ENCODE measurements at regions not wholly inside any gene's neighbourhood (a gene's known extent, or its start where the extent isn't known, plus 50 kb on each side); places are given as distances from the start of the nearest gene placed in this dataset.

GRCh38 chr5:106006242-106006641, 1664.5 kb downstream of the EFNA5 start:
- TF ChIP-seq, protein P1, sequence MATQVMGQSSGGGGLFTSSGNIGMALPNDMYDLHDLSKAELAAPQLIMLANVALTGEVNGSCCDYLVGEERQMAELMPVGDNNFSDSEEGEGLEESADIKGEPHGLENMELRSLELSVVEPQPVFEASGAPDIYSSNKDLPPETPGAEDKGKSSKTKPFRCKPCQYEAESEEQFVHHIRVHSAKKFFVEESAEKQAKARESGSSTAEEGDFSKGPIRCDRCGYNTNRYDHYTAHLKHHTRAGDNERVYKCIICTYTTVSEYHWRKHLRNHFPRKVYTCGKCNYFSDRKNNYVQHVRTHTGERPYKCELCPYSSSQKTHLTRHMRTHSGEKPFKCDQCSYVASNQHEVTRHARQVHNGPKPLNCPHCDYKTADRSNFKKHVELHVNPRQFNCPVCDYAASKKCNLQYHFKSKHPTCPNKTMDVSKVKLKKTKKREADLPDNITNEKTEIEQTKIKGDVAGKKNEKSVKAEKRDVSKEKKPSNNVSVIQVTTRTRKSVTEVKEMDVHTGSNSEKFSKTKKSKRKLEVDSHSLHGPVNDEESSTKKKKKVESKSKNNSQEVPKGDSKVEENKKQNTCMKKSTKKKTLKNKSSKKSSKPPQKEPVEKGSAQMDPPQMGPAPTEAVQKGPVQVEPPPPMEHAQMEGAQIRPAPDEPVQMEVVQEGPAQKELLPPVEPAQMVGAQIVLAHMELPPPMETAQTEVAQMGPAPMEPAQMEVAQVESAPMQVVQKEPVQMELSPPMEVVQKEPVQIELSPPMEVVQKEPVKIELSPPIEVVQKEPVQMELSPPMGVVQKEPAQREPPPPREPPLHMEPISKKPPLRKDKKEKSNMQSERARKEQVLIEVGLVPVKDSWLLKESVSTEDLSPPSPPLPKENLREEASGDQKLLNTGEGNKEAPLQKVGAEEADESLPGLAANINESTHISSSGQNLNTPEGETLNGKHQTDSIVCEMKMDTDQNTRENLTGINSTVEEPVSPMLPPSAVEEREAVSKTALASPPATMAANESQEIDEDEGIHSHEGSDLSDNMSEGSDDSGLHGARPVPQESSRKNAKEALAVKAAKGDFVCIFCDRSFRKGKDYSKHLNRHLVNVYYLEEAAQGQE (IDR thresholded peaks at IDR 0.05; ENCODE audit: insufficient read depth in 1 of 2, low read depth in 2 of 2, low read length in 2 of 2), result no peak
- no peak for TF ChIP-seq SIN3A (IDR thresholded peaks at IDR 0.05; ENCODE audit: borderline replicate concordance, insufficient read depth, low read length)
- no peak for TF ChIP-seq TAF1 (IDR thresholded peaks at IDR 0.05; ENCODE audit: borderline replicate concordance, insufficient read depth, low read length)
- TF ChIP-seq FOXP2 (optimal IDR thresholded peaks at IDR 0.05; ENCODE audit: borderline replicate concordance, extremely low read depth, extremely low read length, insufficient read depth), result no peak
- TF ChIP-seq POLR2AphosphoS5 (IDR thresholded peaks at IDR 0.05; ENCODE audit: low read depth, low read length), result no peak

GRCh38 chr5:105993027-105993426, 1677.7 kb downstream of the EFNA5 start:
- TF ChIP-seq POLR2AphosphoS5 (IDR thresholded peaks at IDR 0.05; ENCODE audit: low read depth, low read length) (no peak), FOXP2 (optimal IDR thresholded peaks at IDR 0.05; ENCODE audit: borderline replicate concordance, extremely low read depth, extremely low read length, insufficient read depth) (no peak), SIN3A (IDR thresholded peaks at IDR 0.05; ENCODE audit: borderline replicate concordance, insufficient read depth, low read length) (no peak), TAF1 (IDR thresholded peaks at IDR 0.05; ENCODE audit: borderline replicate concordance, insufficient read depth, low read length) (no peak)
- TF ChIP-seq, protein P1 (IDR thresholded peaks at IDR 0.05; ENCODE audit: insufficient read depth in 1 of 2, low read depth in 2 of 2, low read length in 2 of 2), result no peak

DNA sequence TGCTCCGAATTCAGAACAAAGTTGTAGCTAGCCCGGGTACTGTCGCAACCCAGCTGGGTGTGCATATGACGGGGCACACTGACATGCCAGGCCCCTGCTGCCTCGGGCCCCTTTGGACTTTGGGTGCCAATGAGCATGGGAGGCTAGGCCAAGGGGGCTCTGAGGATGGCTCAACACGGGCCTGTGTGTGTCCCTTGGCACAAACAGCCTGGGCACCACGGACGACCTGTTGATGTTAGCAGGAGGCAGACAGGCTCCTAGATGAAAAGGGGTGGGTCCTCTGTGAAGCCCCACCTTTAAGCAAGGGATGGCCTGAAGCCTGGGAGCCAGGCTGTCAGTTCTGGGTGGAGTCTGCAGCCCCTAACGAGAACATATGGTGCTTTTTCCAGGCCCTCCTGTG, 1688.2 kb downstream of the EFNA5 start:
- TF ChIP-seq TAF1 (IDR thresholded peaks at IDR 0.05; ENCODE audit: borderline replicate concordance, insufficient read depth, low read length) (no peak), POLR2AphosphoS5 (IDR thresholded peaks at IDR 0.05; ENCODE audit: low read depth, low read length) (no peak), SIN3A (IDR thresholded peaks at IDR 0.05; ENCODE audit: borderline replicate concordance, insufficient read depth, low read length) (no peak), FOXP2 (optimal IDR thresholded peaks at IDR 0.05; ENCODE audit: borderline replicate concordance, extremely low read depth, extremely low read length, insufficient read depth) (no peak)
- TF ChIP-seq, protein P1 (IDR thresholded peaks at IDR 0.05; ENCODE audit: insufficient read depth in 1 of 2, low read depth in 2 of 2, low read length in 2 of 2), result no peak

GRCh38 chr5:105978011-105978410, 1692.7 kb downstream of the EFNA5 start:
- TF ChIP-seq TAF1 (IDR thresholded peaks at IDR 0.05; ENCODE audit: borderline replicate concordance, insufficient read depth, low read length) (no peak), FOXP2 (optimal IDR thresholded peaks at IDR 0.05; ENCODE audit: borderline replicate concordance, extremely low read depth, extremely low read length, insufficient read depth) (no peak), POLR2AphosphoS5 (IDR thresholded peaks at IDR 0.05; ENCODE audit: low read depth, low read length) (no peak), SIN3A (IDR thresholded peaks at IDR 0.05; ENCODE audit: borderline replicate concordance, insufficient read depth, low read length) (no peak)
- TF ChIP-seq, protein P1 (IDR thresholded peaks at IDR 0.05; ENCODE audit: insufficient read depth in 1 of 2, low read depth in 2 of 2, low read length in 2 of 2), result no peak

- TF ChIP-seq, protein P1 (IDR thresholded peaks at IDR 0.05; ENCODE audit: insufficient read depth in 1 of 2, low read depth in 2 of 2, low read length in 2 of 2), result no peak
- no peak for TF ChIP-seq FOXP2 (optimal IDR thresholded peaks at IDR 0.05; ENCODE audit: borderline replicate concordance, extremely low read depth, extremely low read length, insufficient read depth)
These were observed 1693.6 kb downstream of the EFNA5 start for GRCh38 chr5:105977163-105977562.

All from PFSK-1 (cell line).